Muscle of arm (tissue), 1 donor: ENCODE measurements at regions not wholly inside any gene's neighbourhood (a gene's known extent, or its start where the extent isn't known, plus 50 kb on each side); places are given as distances from the start of the nearest gene placed in this dataset.

Experiments used
- DNase-seq: peaks from one replicate; pipeline ENCODE4 v3.0.0-alpha.2; 2013

GRCh38 chr15:80308002-80308401, 56.0 kb upstream of the CTXND1 start:
- DNase-seq = no peak

GRCh38 chr15:80309769-80310384, 57.9 kb upstream of the CTXND1 start:
- DNase-seq = no peak

- no peak for DNase-seq
Observed at GRCh38 chr15:80310776-80311175, 58.8 kb upstream of the CTXND1 start.

GRCh38 chr15:80315289-80315987, 63.4 kb upstream of the CTXND1 start:
- no peak for DNase-seq

- no peak for DNase-seq
Observed at GRCh38 chr15:80317389-80318182, 65.6 kb upstream of the CTXND1 start.

GRCh38 chr15:80321853-80322252, 69.8 kb upstream of the CTXND1 start:
- no peak for DNase-seq

- DNase-seq = no peak
Observed at GRCh38 chr15:80323285-80323684, 71.3 kb upstream of the CTXND1 start.

GRCh38 chr15:80324545-80325080, 72.6 kb upstream of the CTXND1 start:
- DNase-seq = no peak

- no peak for DNase-seq
Observed at GRCh38 chr15:80325206-80325605, 73.2 kb upstream of the CTXND1 start.

GRCh38 chr15:80326270-80326669, 74.3 kb upstream of the CTXND1 start:
- DNase-seq = no peak

- no peak for DNase-seq
Observed at GRCh38 chr15:80328496-80328895, 75.7 kb upstream of the ARNT2 start.

- DNase-seq = no peak
Observed at GRCh38 chr15:80331886-80332406, 72.2 kb upstream of the ARNT2 start.

GRCh38 chr15:80333261-80333660, 70.9 kb upstream of the ARNT2 start:
- DNase-seq = no peak

- no peak for DNase-seq
Observed at GRCh38 chr15:80334521-80334920, 69.7 kb upstream of the ARNT2 start.

GRCh38 chr15:80339601-80340000, 64.6 kb upstream of the ARNT2 start:
- no peak for DNase-seq

- no peak for DNase-seq
Observed at GRCh38 chr15:80342148-80342547, 62.0 kb upstream of the ARNT2 start.

- peak; percentile 10 for DNase-seq
Observed at GRCh38 chr15:80343554-80343992, 60.6 kb upstream of the ARNT2 start.

GRCh38 chr15:80350941-80351610, 53.1 kb upstream of the ARNT2 start:
- no peak for DNase-seq
